Loucy (cell line): ENCODE measurements at regions not wholly inside any gene's neighbourhood (a gene's known extent, or its start where the extent isn't known, plus 50 kb on each side); places are given as distances from the start of the nearest gene placed in this dataset.

Experiments
- H2AFZ ChIP-seq: fragments of 200-600 bp; sonication (generic); 2 replicates; pipeline ENCODE4 v1.6.0; 2016; ENCODE audit warnings: antibody characterized with exemption, mild to moderate bottlenecking, low read length, moderate library complexity
- H3F3A ChIP-seq: fragments of 200-600 bp; 2 replicates; pipeline ENCODE4 v1.6.0; 2016; ENCODE audit warnings: antibody characterized with exemption, low read depth, mild to moderate bottlenecking
- H3K27me3 ChIP-seq: fragments of 200-600 bp; sonication (generic); 2 replicates; pipeline ENCODE4 v1.6.1; 2014; ENCODE audit warnings: low read length, mild to moderate bottlenecking; ENCODE audit not compliant: insufficient read depth, poor library complexity, severe bottlenecking
- H3K36me3 ChIP-seq: fragments of 200-600 bp; sonication (generic); 2 replicates; pipeline ENCODE4 v1.6.1; 2016; ENCODE audit warnings: low read length; ENCODE audit not compliant: insufficient read depth
- H3K4me1 ChIP-seq: fragments of 200-600 bp; sonication (generic); 2 replicates; pipeline ENCODE4 v1.5.1; 2014; ENCODE audit warnings: low read length, mild to moderate bottlenecking; ENCODE audit not compliant: insufficient read depth, poor library complexity, severe bottlenecking
- H3K4me2 ChIP-seq: fragments of 200-600 bp; sonication (generic); 2 replicates; pipeline ENCODE4 v1.6.0; 2014; ENCODE audit warnings: antibody characterized with exemption, low read length, low read depth, mild to moderate bottlenecking; ENCODE audit not compliant: poor library complexity, severe bottlenecking
- H3K4me3 ChIP-seq: fragments of 200-600 bp; sonication (generic); 2 replicates; pipeline ENCODE4 v1.5.1; 2014; ENCODE audit warnings: low read length, mild to moderate bottlenecking, mixed read lengths; ENCODE audit not compliant: poor library complexity, severe bottlenecking
- H3K79me2 ChIP-seq: fragments of 200-600 bp; sonication (generic); 2 replicates; pipeline ENCODE4 v1.6.1; 2014; ENCODE audit warnings: low read length; ENCODE audit not compliant: insufficient read depth
- H3K9ac ChIP-seq: fragments of 200-600 bp; sonication (generic); 2 replicates; pipeline ENCODE4 v1.6.0; 2014; ENCODE audit warnings: mild to moderate bottlenecking, low read depth, low read length, moderate library complexity; ENCODE audit not compliant: poor library complexity, severe bottlenecking
- H3K9me2 ChIP-seq: fragments of 200-600 bp; sonication (generic); replicated peaks from 2 replicates; pipeline ENCODE4 v1.6.1; 2016; ENCODE audit warnings: low read depth, low read length, mixed read lengths
- H3K9me3 ChIP-seq: fragments of 200-600 bp; sonication (generic); 2 replicates; pipeline ENCODE4 v1.6.1; 2014; ENCODE audit warnings: mild to moderate bottlenecking, antibody characterized with exemption, low read length, low read depth; ENCODE audit not compliant: insufficient read depth
- H4K20me1 ChIP-seq: fragments of 200-600 bp; sonication (generic); 2 replicates; pipeline ENCODE4 v1.6.0; 2014; ENCODE audit warnings: antibody characterized with exemption, low read length, mild to moderate bottlenecking; ENCODE audit not compliant: insufficient read depth, poor library complexity, severe bottlenecking
- EZH2phosphoT487 ChIP-seq: fragments of 200-600 bp; IDR thresholded peaks from 2 replicates; pipeline ENCODE4 v1.6.1; 2018; ENCODE audit warnings: antibody characterized with exemption, mild to moderate bottlenecking, moderate library complexity, borderline replicate concordance
- TF ChIP-seq, protein P1 (sequence below): fragments of 200-600 bp; sonication (generic); conservative IDR thresholded peaks from 2 replicates; pipeline ENCODE4 v1.5.1; 2014; ENCODE audit warnings: mild to moderate bottlenecking, antibody characterized with exemption, low read length

DNA sequence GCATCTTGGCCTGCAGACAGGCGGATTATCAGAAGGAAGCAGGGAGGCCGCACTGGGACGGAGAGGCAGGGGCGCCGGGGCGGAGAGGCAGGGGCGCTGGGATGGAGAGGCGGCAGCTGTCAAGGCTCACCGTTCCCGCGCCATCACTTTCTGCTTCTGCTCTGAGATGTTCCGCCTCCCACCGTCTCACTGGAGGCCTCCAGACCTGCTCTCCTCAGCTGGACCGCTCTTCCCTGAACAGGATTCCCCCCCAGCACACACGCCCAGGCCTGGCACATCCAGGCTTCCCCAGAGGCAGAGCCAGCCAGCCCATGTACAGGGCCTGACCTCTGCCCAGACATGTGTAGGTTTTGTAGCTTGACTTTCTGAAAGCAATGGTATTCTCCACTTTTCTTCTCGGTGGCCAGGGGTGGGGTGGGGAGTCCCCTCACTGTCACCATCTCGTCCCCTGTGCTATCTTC is 84.1 kb downstream of the RIPK4 start:
- Histone ChIP-seq H3K4me2 (no peak overlapping the region), H4K20me1 (no peaks in the 10 kb centered on the region), H3K36me3 (no peaks in the 10 kb centered on the region), H2AFZ (no peak overlapping the region), H3F3A (no peaks in the 10 kb centered on the region), H3K9me3 (no peaks in the 10 kb centered on the region), H3K4me1 (peaks cover 11% of the 10 kb centered on the region), H3K9ac (no peak overlapping the region), H3K27me3 (no peaks in the 10 kb centered on the region), H3K79me2 (no peaks in the 10 kb centered on the region), H3K4me3 (no peak overlapping the region), H3K9me2 (no peaks in the 10 kb centered on the region)
- TF ChIP-seq EZH2phosphoT487 = no peak
- TF ChIP-seq, protein P1, sequence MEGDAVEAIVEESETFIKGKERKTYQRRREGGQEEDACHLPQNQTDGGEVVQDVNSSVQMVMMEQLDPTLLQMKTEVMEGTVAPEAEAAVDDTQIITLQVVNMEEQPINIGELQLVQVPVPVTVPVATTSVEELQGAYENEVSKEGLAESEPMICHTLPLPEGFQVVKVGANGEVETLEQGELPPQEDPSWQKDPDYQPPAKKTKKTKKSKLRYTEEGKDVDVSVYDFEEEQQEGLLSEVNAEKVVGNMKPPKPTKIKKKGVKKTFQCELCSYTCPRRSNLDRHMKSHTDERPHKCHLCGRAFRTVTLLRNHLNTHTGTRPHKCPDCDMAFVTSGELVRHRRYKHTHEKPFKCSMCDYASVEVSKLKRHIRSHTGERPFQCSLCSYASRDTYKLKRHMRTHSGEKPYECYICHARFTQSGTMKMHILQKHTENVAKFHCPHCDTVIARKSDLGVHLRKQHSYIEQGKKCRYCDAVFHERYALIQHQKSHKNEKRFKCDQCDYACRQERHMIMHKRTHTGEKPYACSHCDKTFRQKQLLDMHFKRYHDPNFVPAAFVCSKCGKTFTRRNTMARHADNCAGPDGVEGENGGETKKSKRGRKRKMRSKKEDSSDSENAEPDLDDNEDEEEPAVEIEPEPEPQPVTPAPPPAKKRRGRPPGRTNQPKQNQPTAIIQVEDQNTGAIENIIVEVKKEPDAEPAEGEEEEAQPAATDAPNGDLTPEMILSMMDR = no peak

DNA sequence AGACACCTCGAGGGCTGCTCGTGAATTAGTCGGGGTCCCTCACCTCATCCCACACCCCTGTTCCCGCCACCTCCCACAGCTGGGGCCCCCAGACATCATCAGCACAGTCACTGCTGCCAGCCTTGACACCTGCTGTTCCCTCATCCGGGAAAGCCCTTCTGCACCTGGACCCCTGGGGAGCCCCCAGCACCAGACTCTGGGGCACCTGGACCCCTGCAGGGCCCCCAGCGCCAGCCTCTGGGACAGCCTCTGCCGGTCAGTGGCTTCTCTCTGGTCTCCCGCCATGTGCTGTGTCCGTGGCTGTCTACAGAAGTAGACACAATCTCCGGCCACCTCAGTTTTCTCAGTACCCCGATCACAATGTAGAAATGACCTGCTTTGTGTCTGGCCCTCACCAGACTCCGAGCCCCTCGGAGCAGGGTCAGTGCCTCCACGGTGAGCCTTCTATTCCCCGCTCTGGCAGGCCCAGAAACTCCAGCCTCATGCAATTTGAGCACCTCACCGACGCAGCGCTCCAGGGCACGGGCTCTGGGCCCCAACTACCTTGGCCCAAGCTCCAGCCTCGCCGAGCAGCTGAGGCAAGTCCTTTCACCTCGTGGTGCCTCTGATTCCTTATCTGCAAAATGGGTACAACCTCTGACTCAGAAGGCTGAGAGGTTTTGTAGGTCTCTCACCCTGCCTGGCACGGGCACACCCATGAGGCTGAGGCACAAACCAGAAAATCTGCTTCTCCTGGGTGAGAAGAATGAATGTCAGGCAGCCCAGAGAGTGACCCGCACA is 84.7 kb downstream of the RIPK4 start:
- no peaks in the 10 kb centered on the region for H3F3A ChIP-seq
- no peaks in the 10 kb centered on the region for H4K20me1 ChIP-seq
- H3K9me2 ChIP-seq = no peaks in the 10 kb centered on the region
- no peaks in the 10 kb centered on the region for H3K9me3 ChIP-seq
- H3K4me1 ChIP-seq = peaks cover 17% of the 10 kb centered on the region
- no peak overlapping the region for H2AFZ ChIP-seq
- no peak overlapping the region for H3K4me3 ChIP-seq
- H3K9ac ChIP-seq = no peak overlapping the region
- H3K27me3 ChIP-seq = no peaks in the 10 kb centered on the region
- H3K36me3 ChIP-seq = no peaks in the 10 kb centered on the region
- H3K79me2 ChIP-seq = no peaks in the 10 kb centered on the region
- no peak overlapping the region for H3K4me2 ChIP-seq
- TF ChIP-seq, protein P1 = no peak
- TF ChIP-seq EZH2phosphoT487 = no peak

GRCh38 chr21:41681348-41681801 is 85.5 kb downstream of the RIPK4 start:
- Histone ChIP-seq H3K9ac (no peak overlapping the region), H3K4me3 (no peak overlapping the region), H3K9me3 (no peaks in the 10 kb centered on the region), H3K27me3 (no peaks in the 10 kb centered on the region), H3K36me3 (no peaks in the 10 kb centered on the region), H3K9me2 (no peaks in the 10 kb centered on the region), H4K20me1 (no peaks in the 10 kb centered on the region), H2AFZ (no peak overlapping the region), H3K4me2 (no peak overlapping the region), H3F3A (no peaks in the 10 kb centered on the region), H3K4me1 (peaks cover 17% of the 10 kb centered on the region), H3K79me2 (no peaks in the 10 kb centered on the region)
- TF ChIP-seq, protein P1 = no peak
- TF ChIP-seq EZH2phosphoT487 = no peak
